SK-N-SH (cell line): ENCODE measurements at regions not wholly inside any gene's neighbourhood (a gene's known extent, or its start where the extent isn't known, plus 50 kb on each side); places are given as distances from the start of the nearest gene placed in this dataset.

Experiments
- CTCF ChIA-PET: fragments of 300-600, 350-600 bp; formaldehyde crosslinking; extraction: SDS; loops from one replicate; lab custom pipeline; 2021; lab: Yijun Ruan, JAX
- POLR2A ChIA-PET: fragments of 350-600 bp; sonication (Branson Sonifier 250); formaldehyde crosslinking; extraction: SDS; loops from one replicate; lab custom pipeline; 2020; ENCODE audit warnings: antibody characterized with exemption, inconsistent platforms; lab: Yijun Ruan, JAX
- DNase-seq: peaks from one replicate; pipeline ENCODE4 v3.0.0; 2012
- H2AFZ ChIP-seq: fragments of 200-600 bp; sonication (generic); 2 replicates; pipeline ENCODE4 v1.8.1; 2016; ENCODE audit warnings: antibody characterized with exemption, mild to moderate bottlenecking, low read depth
- H3F3A ChIP-seq: fragments of 200-600 bp; sonication (generic); replicated peaks from 2 replicates; pipeline ENCODE3; 2016; ENCODE audit warnings: antibody characterized with exemption, mild to moderate bottlenecking; ENCODE audit not compliant: insufficient read depth
- H3K27ac ChIP-seq, 2 experiments: fragments of 200-500 bp in 1 of 2; fragments of 200-600 bp in 1 of 2; sonication (Bioruptor generic) in 1 of 2; sonication (generic), shearing (Covaris generic) in 1 of 2; 2 replicates each; pipeline versions ENCODE4 v1.5.1 to v1.6.1; 2014 to 2016; ENCODE audit warnings: low read depth in 2 of 2, inconsistent platforms in 1 of 2, low read length in 1 of 2, mild to moderate bottlenecking in 1 of 2, mixed read lengths in 1 of 2
- H3K27me3 ChIP-seq: fragments of 200-600 bp; sonication (generic), shearing (Covaris generic); 2 replicates; pipeline ENCODE4 v1.6.1; 2016; ENCODE audit warnings: mixed run types; ENCODE audit not compliant: insufficient read depth
- H3K36me3 ChIP-seq, 2 experiments: fragments of 200-500 bp in 1 of 2; fragments of 200-600 bp in 1 of 2; sonication (Bioruptor generic) in 1 of 2; sonication (generic) in 1 of 2; replicated peaks in 1 of 2; 2 replicates each; pipeline versions ENCODE3 to v1.5.1; 2014 to 2016; ENCODE audit warnings: low read length in 1 of 2, mild to moderate bottlenecking in 1 of 2; ENCODE audit not compliant: insufficient read depth in 2 of 2, control insufficient read depth in 1 of 2
- H3K4me1 ChIP-seq, 2 experiments: fragments of 200-500 bp in 1 of 2; fragments of 200-600 bp in 1 of 2; sonication (Bioruptor generic) in 1 of 2; sonication (generic), shearing (Covaris generic) in 1 of 2; 2 replicates each; pipeline versions ENCODE4 v1.5.1 to v1.6.1; 2014 to 2016; ENCODE audit warnings: low read depth in 1 of 2, low read length in 1 of 2, mixed run types in 1 of 2; ENCODE audit not compliant: insufficient read depth in 2 of 2, control insufficient read depth in 1 of 2
- H3K4me2 ChIP-seq: fragments of 200-600 bp; sonication (generic), shearing (Covaris generic); 2 replicates; pipeline ENCODE4 v1.6.1; 2017; ENCODE audit warnings: mixed run types
- H3K4me3 ChIP-seq, 2 experiments: fragments of 200-500 bp in 1 of 2; fragments of 200-600 bp in 1 of 2; sonication (Bioruptor generic) in 1 of 2; sonication (generic), shearing (Covaris generic) in 1 of 2; 2 replicates each; pipeline versions ENCODE4 v1.5.1 to v1.8.1; 2014 to 2016; ENCODE audit warnings: low read depth in 2 of 2, inconsistent platforms in 1 of 2, low read length in 1 of 2, mild to moderate bottlenecking in 1 of 2, mixed read lengths in 1 of 2, moderate library complexity in 1 of 2
- H3K79me2 ChIP-seq: fragments of 200-600 bp; sonication (generic); 2 replicates; pipeline ENCODE4 v1.8.1; 2017; ENCODE audit warnings: mild to moderate bottlenecking; ENCODE audit not compliant: insufficient read depth
- H3K9ac ChIP-seq: fragments of 200-600 bp; sonication (generic); 2 replicates; pipeline ENCODE4 v1.6.1; 2017; ENCODE audit warnings: mixed run types
- H3K9me2 ChIP-seq: fragments of 200-600 bp; sonication (generic); 2 replicates; pipeline ENCODE4 v1.6.1; 2017; ENCODE audit warnings: mixed run types
- H3K9me3 ChIP-seq: fragments of 200-600 bp; sonication (generic); 2 replicates; pipeline ENCODE4 v1.6.1; 2017; ENCODE audit warnings: mixed run types, mild to moderate bottlenecking, moderate library complexity
- H4K20me1 ChIP-seq: fragments of 200-600 bp; sonication (generic); 2 replicates; pipeline ENCODE4 v1.6.1; 2017; ENCODE audit warnings: mild to moderate bottlenecking, mixed run types; ENCODE audit not compliant: insufficient read depth
- CHD2 ChIP-seq: fragments of 150-350 bp; IDR thresholded peaks from 2 replicates; pipeline ENCODE4 v1.6.1; 2018; ENCODE audit warnings: low read length; ENCODE audit not compliant: partially characterized antibody
- EP300 ChIP-seq, 2 experiments: IDR thresholded peaks; 2 replicates each; pipeline versions ENCODE4 v1.4.0 to v1.6.1; 2012; ENCODE audit warnings: borderline replicate concordance in 1 of 2, low read depth in 1 of 2, low read length in 1 of 2
- FOSL2 ChIP-seq: IDR thresholded peaks from 2 replicates; pipeline ENCODE4 v1.4.0; 2012; ENCODE audit warnings: low read depth, mild to moderate bottlenecking, moderate library complexity, borderline replicate concordance
- FOXM1 ChIP-seq: IDR thresholded peaks from 2 replicates; pipeline ENCODE4 v1.4.0; 2012; ENCODE audit warnings: low read depth, mild to moderate bottlenecking
- GATA2 ChIP-seq: sonication (generic); formaldehyde crosslinking; IDR thresholded peaks from 2 replicates; pipeline ENCODE4 v1.5.0; 2020; ENCODE audit warnings: mild to moderate bottlenecking, missing genetic modification reagents
- IRF3 ChIP-seq: fragments of 150-350 bp; IDR thresholded peaks from 2 replicates; pipeline ENCODE4 v1.6.1; 2016; ENCODE audit warnings: mild to moderate bottlenecking, low read depth, low read length
- MAX ChIP-seq: IDR thresholded peaks from 2 replicates; pipeline ENCODE4 v1.4.0; 2012; ENCODE audit warnings: low read depth
- MEF2A ChIP-seq: IDR thresholded peaks from 2 replicates; pipeline ENCODE4 v1.4.0; 2012; ENCODE audit warnings: low read depth, borderline replicate concordance
- MXI1 ChIP-seq: IDR thresholded peaks from 2 replicates; pipeline ENCODE4 v1.6.1; 2012; ENCODE audit warnings: mild to moderate bottlenecking, low read depth, low read length, improper control_type of control experiment
- NFIC ChIP-seq: IDR thresholded peaks from 2 replicates; pipeline ENCODE4 v1.4.0; 2012; ENCODE audit warnings: borderline replicate concordance
- PBX3 ChIP-seq: IDR thresholded peaks from 2 replicates; pipeline ENCODE4; 2012
- POLR2AphosphoS5 ChIP-seq: IDR thresholded peaks from 2 replicates; pipeline ENCODE4 v1.6.1; 2012; ENCODE audit warnings: low read depth, low read length
- RCOR1 ChIP-seq: fragments of 150-350 bp; IDR thresholded peaks from 2 replicates; pipeline ENCODE4 v1.6.1; 2017; ENCODE audit warnings: antibody characterized with exemption, low read length
- REST ChIP-seq: IDR thresholded peaks from 2 replicates; pipeline ENCODE4 v1.6.1; 2012; ENCODE audit warnings: mild to moderate bottlenecking, low read depth, low read length, moderate library complexity
- RFX5 ChIP-seq: IDR thresholded peaks from 2 replicates; pipeline ENCODE4 v1.6.1; 2012; ENCODE audit warnings: mild to moderate bottlenecking, improper control_type of control experiment, low read length
- SIN3A ChIP-seq: IDR thresholded peaks from 2 replicates; pipeline ENCODE4 v1.6.1; 2012; ENCODE audit warnings: low read depth, mild to moderate bottlenecking, low read length, moderate library complexity, borderline replicate concordance
- TAF1 ChIP-seq: IDR thresholded peaks from 2 replicates; pipeline ENCODE4 v1.6.1; 2012; ENCODE audit warnings: low read depth, mild to moderate bottlenecking, low read length, moderate library complexity, borderline replicate concordance
- USF1 ChIP-seq: IDR thresholded peaks from 2 replicates; pipeline ENCODE4 v1.4.0; 2012; ENCODE audit warnings: low read depth, borderline replicate concordance
- YY1 ChIP-seq: IDR thresholded peaks from 2 replicates; pipeline ENCODE4 v1.4.0; 2012; ENCODE audit warnings: low read depth, mild to moderate bottlenecking
- WGBS: methylation state at CpG from one replicate; pipeline ENCODE4 v1.1.6; 2017; ENCODE audit warnings: low lambda C conversion rate; 5-methylcytosine and 5-hydroxymethylcytosine counted together

- no peaks in the 10 kb centered on the region for H3K79me2 ChIP-seq
- no peaks in the 10 kb centered on the region for H4K20me1 ChIP-seq
- no peak overlapping the region for H3K4me2 ChIP-seq
- TF ChIP-seq CHD2 (no peak), YY1 (no peak), MEF2A (no peak), REST (no peak), PBX3 (no peak), USF1 (no peak), IRF3 (no peak), EP300 (IDR thresholded peaks at IDR 0.05; ENCODE audit: borderline replicate concordance in 1 of 2, low read depth in 1 of 2, low read length in 1 of 2) (no peak), GATA2 (CRISPR knock-in tag) (no peak), POLR2AphosphoS5 (no peak), FOSL2 (no peak), MXI1 (no peak), MAX (no peak), TAF1 (no peak), RCOR1 (no peak), NFIC (no peak), RFX5 (no peak), SIN3A (no peak), FOXM1 (no peak)
- TF ChIP-seq, all 33 proteins: peak for 0
- no peaks in the 10 kb centered on the region for H3F3A ChIP-seq
- WGBS = 81% methylated on average over 4 of the region's 4 CpGs
- POLR2A ChIA-PET = no interaction called here
- H3K27me3 ChIP-seq = no peaks in the 10 kb centered on the region
- H3K9ac ChIP-seq = no peak overlapping the region
- peaks cover 2 to 16% of the 10 kb centered on the region in 2 experiments; a peak in 2 of 4 replicates for H3K4me1 ChIP-seq
- no peak overlapping the region for H2AFZ ChIP-seq
- H3K9me3 ChIP-seq = no peaks in the 10 kb centered on the region
- CTCF ChIA-PET = interaction anchor here (0.8 kb wide), 1 partner anchor 21 kb away, joined by 3 read pairs; no protein-coding TSS in a partner anchor
- no peak overlapping the region for H3K4me3 ChIP-seq
- DNase-seq = no peak
- peak overlapping the region in 1 of 2 experiments; percentile 16; a peak in 1 of 4 replicates for H3K27ac ChIP-seq
- no peaks in the 10 kb centered on the region for H3K9me2 ChIP-seq
- peaks cover 2 to 10% of the 10 kb centered on the region in 2 experiments for H3K36me3 ChIP-seq
Measured at GRCh38 chr2:196316050-196316430, 144.7 kb upstream of the STK17B start.
